Upper lobe of left lung (tissue), 4 donors: ENCODE measurements at regions not wholly inside any gene's neighbourhood (a gene's known extent, or its start where the extent isn't known, plus 50 kb on each side); places are given as distances from the start of the nearest gene placed in this dataset.

ENCODE experiments used
- CTCF ChIP-seq, 6 experiments: fragments of 450-650 bp in 4 of 6; fragments of 200-600 bp in 2 of 6; sonication (generic) in 2 of 6; IDR thresholded peaks; one replicate each; pipeline ENCODE4 v1.5.1; 2016 to 2019; ENCODE audit warnings: antibody characterized with exemption in 6 of 6
- POLR2A ChIP-seq, 4 donors: fragments of 450-650 bp; IDR thresholded peaks; one replicate each; pipeline ENCODE4 v1.5.1; 2016 to 2017; ENCODE audit warnings: antibody characterized with exemption in 4 of 4, mild to moderate bottlenecking in 2 of 4

GRCh38 chr9:78857373-78858225 lies 560.7 kb downstream of the PSAT1 start:
- TF ChIP-seq CTCF (IDR thresholded peaks at IDR 0.05) (no peak), POLR2A (IDR thresholded peaks at IDR 0.05) (no peak)
